Nephron (organoid): ENCODE measurements at regions not wholly inside any gene's neighbourhood (a gene's known extent, or its start where the extent isn't known, plus 50 kb on each side); places are given as distances from the start of the nearest gene placed in this dataset.

Experiments used
- H3K27ac Mint-ChIP-seq, 3 experiments: 2 replicates each; pipeline ENCODE4 v1.8.0; 2020; ENCODE audit warnings: mixed read lengths in 3 of 3, mild to moderate bottlenecking in 2 of 3, moderate library complexity in 1 of 3
- H3K27me3 Mint-ChIP-seq: 2 replicates; pipeline ENCODE4 v1.8.0; 2021; ENCODE audit warnings: low read depth, mild to moderate bottlenecking, moderate library complexity, mixed read lengths
- H3K36me3 Mint-ChIP-seq: 2 replicates; pipeline ENCODE4 v1.8.0; 2020; ENCODE audit warnings: low read depth, mixed read lengths
- H3K4me1 Mint-ChIP-seq: 2 replicates; pipeline ENCODE4 v1.8.0; 2020; ENCODE audit warnings: mixed read lengths
- H3K4me3 Mint-ChIP-seq, 3 experiments: 2 replicates each; pipeline ENCODE4 v1.8.0; 2020; ENCODE audit warnings: mild to moderate bottlenecking in 3 of 3, mixed read lengths in 3 of 3, moderate library complexity in 2 of 3
- H3K9me3 Mint-ChIP-seq: 2 replicates; pipeline ENCODE4 v1.8.0; 2020; ENCODE audit warnings: mixed read lengths
- CTCF ChIP-seq, 3 experiments: fragments of 200-600 bp; sonication (generic); IDR thresholded peaks; one replicate each; pipeline ENCODE4 v1.5.0; 2021; ENCODE audit warnings: antibody characterized with exemption in 3 of 3; ENCODE audit not compliant: unreplicated experiment in 3 of 3

GRCh38 chr21:35627462-35627861 lies 432.9 kb downstream of the SETD4 start:
- H3K9me3 Mint-ChIP-seq = peaks cover 7% of the 10 kb centered on the region
- H3K27me3 Mint-ChIP-seq = peaks cover 24% of the 10 kb centered on the region
- no peaks in the 10 kb centered on the region for H3K4me1 Mint-ChIP-seq
- no peaks in the 10 kb centered on the region for H3K36me3 Mint-ChIP-seq
- H3K4me3 Mint-ChIP-seq = no peak overlapping the region
- H3K27ac Mint-ChIP-seq = no peak overlapping the region
- TF ChIP-seq CTCF (IDR thresholded peaks at IDR 0.05; ENCODE audit: unreplicated experiment in 3 of 3) = no peak

GRCh38 chr21:35625576-35625975 lies 434.8 kb downstream of the SETD4 start:
- no peak for TF ChIP-seq CTCF (IDR thresholded peaks at IDR 0.05; ENCODE audit: unreplicated experiment in 3 of 3)
- H3K4me3 Mint-ChIP-seq = no peak overlapping the region
- H3K27ac Mint-ChIP-seq = no peak overlapping the region
- peaks cover 7% of the 10 kb centered on the region for H3K9me3 Mint-ChIP-seq
- peaks cover 24% of the 10 kb centered on the region for H3K27me3 Mint-ChIP-seq
- no peaks in the 10 kb centered on the region for H3K36me3 Mint-ChIP-seq
- no peaks in the 10 kb centered on the region for H3K4me1 Mint-ChIP-seq

- Mint-ChIP-seq H3K36me3 (no peaks in the 10 kb centered on the region), H3K27ac (no peak overlapping the region), H3K4me3 (no peak overlapping the region), H3K9me3 (peaks cover 7% of the 10 kb centered on the region), H3K4me1 (no peaks in the 10 kb centered on the region), H3K27me3 (peaks cover 23% of the 10 kb centered on the region)
- no peak for TF ChIP-seq CTCF (IDR thresholded peaks at IDR 0.05; ENCODE audit: unreplicated experiment in 3 of 3)
Observed at GRCh38 chr21:35624901-35625300, 435.4 kb downstream of the SETD4 start.

GRCh38 chr21:35622612-35623011 lies 437.7 kb downstream of the SETD4 start:
- no peak overlapping the region for H3K4me3 Mint-ChIP-seq
- no peak for TF ChIP-seq CTCF (IDR thresholded peaks at IDR 0.05; ENCODE audit: unreplicated experiment in 3 of 3)
- peaks cover 19% of the 10 kb centered on the region for H3K27me3 Mint-ChIP-seq
- no peak overlapping the region for H3K27ac Mint-ChIP-seq
- no peaks in the 10 kb centered on the region for H3K36me3 Mint-ChIP-seq
- H3K9me3 Mint-ChIP-seq = peaks cover 7% of the 10 kb centered on the region
- no peaks in the 10 kb centered on the region for H3K4me1 Mint-ChIP-seq

- Mint-ChIP-seq H3K27ac (no peak overlapping the region), H3K27me3 (peaks cover 10% of the 10 kb centered on the region), H3K4me1 (no peaks in the 10 kb centered on the region), H3K36me3 (no peaks in the 10 kb centered on the region), H3K9me3 (peaks cover 7% of the 10 kb centered on the region), H3K4me3 (no peak overlapping the region)
- TF ChIP-seq CTCF (IDR thresholded peaks at IDR 0.05; ENCODE audit: unreplicated experiment in 3 of 3) = no peak
Observed at GRCh38 chr21:35619184-35619583, 441.1 kb downstream of the SETD4 start.

- Mint-ChIP-seq H3K27ac (no peak overlapping the region), H3K36me3 (no peaks in the 10 kb centered on the region), H3K9me3 (no peaks in the 10 kb centered on the region), H3K27me3 (no peaks in the 10 kb centered on the region), H3K4me1 (no peaks in the 10 kb centered on the region), H3K4me3 (no peak overlapping the region)
- no peak for TF ChIP-seq CTCF (IDR thresholded peaks at IDR 0.05; ENCODE audit: unreplicated experiment in 3 of 3)
Observed at GRCh38 chr21:35617491-35617890, 442.8 kb downstream of the SETD4 start.
